Gastroesophageal sphincter (tissue), 4 donors: ENCODE measurements at regions not wholly inside any gene's neighbourhood (a gene's known extent, or its start where the extent isn't known, plus 50 kb on each side); places are given as distances from the start of the nearest gene placed in this dataset.

Source experiments
- ATAC-seq: fragments of 150-250 bp; one replicate; pipeline ENCODE4 v1.9.1; 2016; ENCODE audit warnings: mild to moderate bottlenecking, moderate library complexity
- H3K27ac ChIP-seq, 4 donors: fragments of 200-600 bp; sonication (generic) in 3 of 4; 1 replicate in 3 of 4; 2 replicates in 1 of 4; pipeline ENCODE4 v1.5.1; 2016 to 2019
- H3K27me3 ChIP-seq: fragments of 200-600 bp; sonication (generic); one replicate; pipeline ENCODE4 v1.5.1; 2019
- H3K36me3 ChIP-seq, 2 donors: fragments of 200-600 bp; sonication (generic); one replicate each; pipeline ENCODE4 v1.5.1; 2019; ENCODE audit warnings: control low read depth in 1 of 2
- H3K4me1 ChIP-seq, 3 donors: fragments of 200-600 bp; sonication (generic); 1 replicate in 2 of 3; 2 replicates in 1 of 3; pipeline ENCODE4 v1.5.1; 2016 to 2019; ENCODE audit warnings: control low read depth in 2 of 3
- H3K4me3 ChIP-seq, 2 donors: fragments of 200-600 bp; sonication (generic); one replicate each; pipeline ENCODE4 v1.5.1; 2019; ENCODE audit warnings: mild to moderate bottlenecking in 1 of 2, moderate library complexity in 1 of 2
- H3K9me3 ChIP-seq, 3 donors: fragments of 200-600 bp; sonication (generic); one replicate each; pipeline ENCODE4 v1.5.1; 2017 to 2019; ENCODE audit warnings: control low read depth in 2 of 3
- EP300 ChIP-seq: sonication (generic); formaldehyde crosslinking; IDR thresholded peaks from one replicate; pipeline ENCODE4 v1.6.1; 2017; ENCODE audit warnings: antibody characterized with exemption, mild to moderate bottlenecking
- POLR2A ChIP-seq, 2 donors: fragments of 450-650 bp; IDR thresholded peaks; one replicate each; pipeline ENCODE4 v1.6.1; 2017; ENCODE audit warnings: antibody characterized with exemption in 2 of 2, mild to moderate bottlenecking in 2 of 2, moderate library complexity in 1 of 2
- POLR2AphosphoS5 ChIP-seq: sonication (generic); formaldehyde crosslinking; IDR thresholded peaks from one replicate; pipeline ENCODE4 v1.6.1; 2017; ENCODE audit warnings: antibody characterized with exemption
- WGBS, 2 donors: methylation state at CpG; one replicate each; pipeline ENCODE4 v1.1.5; 2018; ENCODE audit warnings: low coverage in 1 of 2; 5-methylcytosine and 5-hydroxymethylcytosine counted together
- TF ChIP-seq, protein P1 (sequence below), 4 experiments: fragments of 200-600 bp in 2 of 4; fragments of 450-650 bp in 2 of 4; sonication (generic) in 1 of 4; IDR thresholded peaks; one replicate each; pipeline ENCODE4 v1.5.1; 2017 to 2019; ENCODE audit warnings: antibody characterized with exemption in 4 of 4, mild to moderate bottlenecking in 2 of 4, moderate library complexity in 2 of 4

DNA sequence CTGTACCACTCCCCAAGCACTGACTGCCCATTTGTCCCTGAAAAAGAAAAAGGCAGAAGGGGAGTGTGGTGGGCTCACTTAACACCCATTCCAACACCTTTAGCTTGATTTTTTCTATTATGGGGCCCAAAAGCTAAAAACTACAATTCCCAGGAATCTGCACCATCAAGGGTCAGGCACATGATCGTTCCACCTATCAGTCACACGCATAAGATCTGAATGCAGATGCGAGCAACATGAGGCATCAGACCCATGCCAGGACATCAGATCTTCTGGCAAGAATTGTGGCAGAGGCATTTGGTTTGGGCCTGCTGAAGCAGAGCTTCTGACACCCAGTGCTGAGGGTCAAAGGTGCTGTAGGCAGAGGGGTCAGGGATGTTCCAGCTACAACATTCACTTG lies 595.9 kb downstream of the BCOR start:
- Histone ChIP-seq H3K4me1 (no peaks in the 10 kb centered on the region), H3K9me3 (no peaks in the 10 kb centered on the region), H3K36me3 (no peaks in the 10 kb centered on the region), H3K27me3 (no peaks in the 10 kb centered on the region), H3K27ac (no peak overlapping the region), H3K4me3 (no peak overlapping the region)
- WGBS, 2 donors, result 83 to 91% methylated on average over 1 to 3 of the region's 3 CpGs
- TF ChIP-seq EP300, result no peak
- TF ChIP-seq POLR2AphosphoS5, result no peak
- ATAC-seq, result no peak

DNA sequence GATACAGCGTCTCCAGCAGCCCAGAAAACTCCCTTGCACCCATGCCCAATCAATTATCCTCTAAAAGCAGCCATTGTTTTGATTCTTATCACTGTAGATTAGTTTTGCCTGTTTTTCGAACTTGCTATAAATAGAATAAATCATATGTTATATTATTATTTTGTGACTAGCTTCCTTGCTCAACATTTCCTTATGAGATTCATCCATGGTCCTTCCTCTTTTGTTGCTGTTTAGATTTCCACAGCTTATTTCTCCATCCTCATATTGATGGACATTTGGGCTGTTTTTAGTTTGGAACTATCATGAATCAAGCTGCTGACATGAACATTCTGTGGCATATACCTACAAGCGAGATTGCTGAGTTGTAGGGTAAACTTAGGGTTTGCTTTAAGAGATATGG lies 595.3 kb downstream of the BCOR start:
- no peak overlapping the region for H3K4me3 ChIP-seq
- TF ChIP-seq POLR2AphosphoS5 (no peak), POLR2A (IDR thresholded peaks at IDR 0.05) (no peak), EP300 (no peak)
- TF ChIP-seq, protein P1, sequence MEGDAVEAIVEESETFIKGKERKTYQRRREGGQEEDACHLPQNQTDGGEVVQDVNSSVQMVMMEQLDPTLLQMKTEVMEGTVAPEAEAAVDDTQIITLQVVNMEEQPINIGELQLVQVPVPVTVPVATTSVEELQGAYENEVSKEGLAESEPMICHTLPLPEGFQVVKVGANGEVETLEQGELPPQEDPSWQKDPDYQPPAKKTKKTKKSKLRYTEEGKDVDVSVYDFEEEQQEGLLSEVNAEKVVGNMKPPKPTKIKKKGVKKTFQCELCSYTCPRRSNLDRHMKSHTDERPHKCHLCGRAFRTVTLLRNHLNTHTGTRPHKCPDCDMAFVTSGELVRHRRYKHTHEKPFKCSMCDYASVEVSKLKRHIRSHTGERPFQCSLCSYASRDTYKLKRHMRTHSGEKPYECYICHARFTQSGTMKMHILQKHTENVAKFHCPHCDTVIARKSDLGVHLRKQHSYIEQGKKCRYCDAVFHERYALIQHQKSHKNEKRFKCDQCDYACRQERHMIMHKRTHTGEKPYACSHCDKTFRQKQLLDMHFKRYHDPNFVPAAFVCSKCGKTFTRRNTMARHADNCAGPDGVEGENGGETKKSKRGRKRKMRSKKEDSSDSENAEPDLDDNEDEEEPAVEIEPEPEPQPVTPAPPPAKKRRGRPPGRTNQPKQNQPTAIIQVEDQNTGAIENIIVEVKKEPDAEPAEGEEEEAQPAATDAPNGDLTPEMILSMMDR (IDR thresholded peaks at IDR 0.05), result no peak
- WGBS, 2 donors, result 71 to 77% methylated on average over 2 to 3 of the region's 3 CpGs
- no peaks in the 10 kb centered on the region for H3K27me3 ChIP-seq
- no peak overlapping the region for H3K27ac ChIP-seq
- no peaks in the 10 kb centered on the region for H3K36me3 ChIP-seq
- no peak for ATAC-seq
- no peaks in the 10 kb centered on the region for H3K4me1 ChIP-seq
- H3K9me3 ChIP-seq, result no peaks in the 10 kb centered on the region

DNA sequence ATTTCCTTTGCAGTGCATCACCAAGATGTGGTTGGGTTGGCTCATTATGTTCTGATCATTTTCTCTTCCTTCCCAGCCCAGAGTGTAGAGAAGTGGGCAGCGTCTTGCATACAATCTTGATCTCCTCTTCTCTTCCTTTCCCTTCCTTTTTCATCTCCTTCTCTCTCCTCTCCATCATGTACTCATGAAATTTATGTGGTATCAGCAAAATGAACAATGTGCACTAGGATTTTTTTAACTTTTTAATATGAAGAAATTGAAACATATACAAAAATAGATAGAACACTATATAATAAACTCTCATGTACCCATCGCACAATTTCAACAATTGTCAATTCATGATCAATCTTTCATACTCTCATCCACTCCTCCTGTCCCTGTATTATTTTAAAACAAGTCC lies 593.5 kb downstream of the BCOR start:
- ATAC-seq, result no peak
- H3K27ac ChIP-seq, result no peak overlapping the region
- H3K27me3 ChIP-seq, result no peaks in the 10 kb centered on the region
- H3K4me1 ChIP-seq, result no peaks in the 10 kb centered on the region
- no peaks in the 10 kb centered on the region for H3K36me3 ChIP-seq
- WGBS, 2 donors, result 77 to 100% methylated on average over 2 of the region's 2 CpGs
- H3K9me3 ChIP-seq, result no peaks in the 10 kb centered on the region
- TF ChIP-seq EP300 (no peak), POLR2A (IDR thresholded peaks at IDR 0.05) (no peak), POLR2AphosphoS5 (no peak)
- TF ChIP-seq, protein P1 (IDR thresholded peaks at IDR 0.05), result no peak
- no peak overlapping the region for H3K4me3 ChIP-seq

DNA sequence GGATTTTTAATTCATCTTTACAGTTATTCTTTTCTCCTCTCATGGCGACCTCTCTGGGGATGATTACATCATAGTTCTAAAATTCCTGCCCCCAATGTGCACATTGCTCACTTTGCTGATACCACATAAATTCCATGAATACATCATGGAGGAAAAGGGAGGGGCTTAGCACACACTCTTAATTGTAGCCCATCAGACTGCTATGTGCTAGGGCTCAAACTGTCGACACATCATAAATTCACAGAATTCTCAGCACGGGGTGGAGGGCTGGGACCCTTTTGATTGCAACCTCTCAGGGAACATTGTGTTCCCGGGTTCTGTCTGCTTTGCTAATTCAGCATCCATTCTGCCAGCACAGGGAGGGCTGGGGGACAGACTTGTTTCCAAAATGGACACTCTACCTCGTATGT lies 592.9 kb downstream of the BCOR start:
- Histone ChIP-seq H3K4me3 (no peak overlapping the region), H3K27me3 (no peaks in the 10 kb centered on the region), H3K4me1 (no peaks in the 10 kb centered on the region), H3K27ac (no peak overlapping the region), H3K36me3 (no peaks in the 10 kb centered on the region), H3K9me3 (no peaks in the 10 kb centered on the region)
- WGBS, 2 donors, result 57 to 100% methylated on average over 1 to 3 of the region's 5 CpGs
- no peak for TF ChIP-seq POLR2AphosphoS5
- TF ChIP-seq POLR2A (IDR thresholded peaks at IDR 0.05), result no peak
- TF ChIP-seq, protein P1 (IDR thresholded peaks at IDR 0.05), result no peak
- no peak for TF ChIP-seq EP300
- ATAC-seq, result no peak

DNA sequence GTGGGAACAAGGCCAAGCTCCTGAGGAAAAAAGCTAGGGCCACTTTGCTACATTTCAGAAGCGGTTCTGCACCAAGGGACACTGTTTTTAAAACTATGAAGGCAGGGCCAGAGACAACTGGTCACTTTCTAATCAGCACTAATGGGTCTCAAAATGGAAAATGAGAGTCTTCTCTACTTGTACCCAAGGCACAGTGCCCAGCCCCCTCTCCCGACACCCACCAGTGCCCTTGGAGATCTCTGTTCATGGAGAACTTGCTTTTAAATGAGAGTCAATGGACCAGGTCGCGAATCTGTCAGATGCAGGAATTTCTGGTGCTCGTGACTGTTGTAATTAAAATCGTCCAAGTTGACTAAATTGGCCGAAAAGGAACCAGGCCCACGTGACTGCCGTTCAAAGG lies 591.6 kb downstream of the BCOR start:
- no peaks in the 10 kb centered on the region for H3K9me3 ChIP-seq
- H3K4me1 ChIP-seq, result no peaks in the 10 kb centered on the region

More for the DNA sequence above, 591.6 kb downstream of the BCOR start:
- Histone ChIP-seq H3K27ac (no peak overlapping the region), H3K27me3 (no peaks in the 10 kb centered on the region), H3K4me3 (no peak overlapping the region), H3K36me3 (no peaks in the 10 kb centered on the region)
- ATAC-seq, result no peak
- TF ChIP-seq, protein P1 (IDR thresholded peaks at IDR 0.05), result no peak
- 61 to 81% methylated on average over 2 to 7 of the region's 9 CpGs for WGBS, 2 donors
